Activated CD4-positive, alpha-beta T cell treated with anti-CD3 and anti-CD28 coated beads, Interleukin-2, amount 50 U/mL, for 4 hours (primary cell): ENCODE measurements at regions not wholly inside any gene's neighbourhood (a gene's known extent, or its start where the extent isn't known, plus 50 kb on each side); places are given as distances from the start of the nearest gene placed in this dataset.

Experiments
- DNase-seq, 2 experiments: peaks; one replicate each; pipeline ENCODE4 v3.0.0-alpha.2; 2020

DNA sequence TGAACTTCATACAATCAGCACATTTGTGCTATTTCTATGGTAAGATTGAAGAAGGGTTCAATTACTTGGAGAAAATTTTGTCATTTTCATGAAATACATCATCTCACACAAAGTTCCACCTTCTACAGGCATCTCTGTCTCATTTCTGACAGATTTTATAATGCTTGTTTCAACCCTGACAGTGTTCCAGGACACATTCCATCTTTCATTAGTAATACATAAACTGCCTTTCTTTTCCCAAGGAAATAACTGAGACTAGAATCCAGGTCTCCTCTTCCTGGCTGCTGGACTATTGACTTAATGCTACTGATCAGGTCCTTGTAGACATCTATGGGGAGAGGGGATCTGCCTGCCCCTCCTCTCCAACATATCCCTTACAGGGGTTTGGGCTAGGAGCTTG, 70.1 kb upstream of the PLPP4 start:
- DNase-seq = no peak

DNA sequence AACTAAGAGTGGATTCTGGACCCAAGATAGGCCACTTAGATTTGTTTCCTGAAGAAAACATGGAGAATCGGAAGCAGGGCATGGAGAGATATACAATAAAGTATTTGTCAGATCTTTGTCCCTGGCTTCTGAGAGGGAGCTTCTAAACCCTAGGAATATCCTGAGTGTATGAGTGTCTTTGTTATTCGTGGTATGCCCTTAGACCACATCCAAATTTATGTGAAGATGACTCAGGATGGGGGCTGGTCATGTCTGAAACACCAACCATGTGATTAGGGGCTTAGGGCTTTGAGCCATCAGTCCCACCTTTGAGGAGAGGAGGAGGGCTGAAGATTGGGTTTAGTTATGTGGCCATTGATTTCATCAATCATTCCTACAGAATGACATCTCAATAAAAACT, 69.7 kb upstream of the PLPP4 start:
- no peak for DNase-seq

- no peak for DNase-seq
Observed at GRCh38 chr10:120392245-120392644, 64.8 kb upstream of the PLPP4 start.

DNA sequence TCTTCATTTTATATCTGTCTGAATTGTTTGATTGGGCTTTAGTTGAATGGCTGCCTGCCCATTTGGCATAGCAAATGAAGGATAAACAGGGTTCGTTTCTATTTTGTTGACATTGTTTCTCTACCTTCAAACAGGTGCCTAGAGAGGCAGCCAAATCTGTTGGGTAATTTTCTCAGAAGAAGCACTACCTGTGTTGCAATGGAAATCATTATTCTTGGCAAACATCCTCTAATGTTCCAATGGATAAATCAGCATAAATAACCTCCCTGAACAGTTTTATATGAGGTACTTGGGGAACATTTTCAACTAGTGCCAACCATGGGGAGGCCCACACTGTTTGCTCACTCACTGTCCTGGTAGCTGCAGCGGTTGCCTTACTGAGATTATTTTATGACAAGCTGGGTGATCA, 64.4 kb upstream of the PLPP4 start:
- no peak for DNase-seq

DNA sequence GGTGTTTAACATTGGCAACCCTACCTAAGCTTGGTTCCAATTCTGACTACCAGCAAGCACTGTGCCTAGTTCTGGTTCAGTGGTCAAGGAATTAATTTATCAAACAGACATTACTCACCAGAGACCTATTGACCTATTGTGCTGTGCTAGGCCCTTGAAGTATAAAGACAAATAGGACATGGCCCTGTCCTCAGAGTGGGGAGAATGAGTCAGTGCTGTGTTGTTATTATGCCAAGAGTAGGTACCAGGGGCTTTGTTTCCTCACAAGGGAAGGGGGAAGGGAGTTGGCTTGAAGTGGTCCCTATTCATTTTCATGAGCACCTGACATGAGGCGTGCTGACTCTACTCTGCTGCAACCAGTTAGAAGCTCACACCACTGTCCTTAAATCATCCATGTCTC, 62.6 kb upstream of the PLPP4 start:
- DNase-seq = no peak

DNA sequence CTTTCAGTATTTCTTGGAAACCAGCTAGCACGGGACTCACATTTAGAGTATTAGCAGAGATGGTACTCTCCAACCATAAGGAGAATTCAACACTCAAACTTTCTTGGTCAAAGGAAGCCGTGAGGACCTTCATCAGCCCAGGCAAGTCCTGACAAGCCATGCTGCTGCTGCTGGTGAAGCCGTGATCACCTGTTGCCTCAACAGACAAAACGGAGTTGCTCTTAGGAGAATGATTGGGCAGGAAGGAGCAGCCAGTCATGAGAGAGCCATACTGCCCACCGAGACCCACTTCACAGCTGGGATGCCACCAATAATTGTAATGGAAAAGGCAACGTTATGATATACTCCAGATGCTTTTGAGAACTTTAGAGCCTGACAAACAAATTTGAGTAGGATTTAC, 60.8 kb upstream of the PLPP4 start:
- DNase-seq = no peak

DNA sequence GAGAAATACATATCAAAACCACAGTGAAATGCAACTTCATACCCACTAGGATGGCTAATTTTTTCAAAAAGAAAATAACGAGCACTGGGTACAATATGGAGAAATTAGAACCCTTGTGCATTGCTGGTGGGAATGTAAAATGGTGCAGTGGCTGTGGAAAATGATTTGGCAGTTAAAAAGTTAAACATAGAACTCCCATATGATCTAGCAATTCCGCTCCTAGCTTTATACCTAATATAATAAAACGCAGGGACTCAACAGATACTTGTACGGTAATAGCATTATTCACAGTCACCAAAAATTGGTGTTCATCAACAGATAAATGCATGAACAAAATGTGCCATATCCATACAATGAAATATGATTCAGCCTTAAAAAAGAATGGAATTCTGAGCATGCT, 58.8 kb upstream of the PLPP4 start:
- DNase-seq = no peak

GRCh38 chr10:120400601-120401000, 56.4 kb upstream of the PLPP4 start:
- no peak for DNase-seq

DNA sequence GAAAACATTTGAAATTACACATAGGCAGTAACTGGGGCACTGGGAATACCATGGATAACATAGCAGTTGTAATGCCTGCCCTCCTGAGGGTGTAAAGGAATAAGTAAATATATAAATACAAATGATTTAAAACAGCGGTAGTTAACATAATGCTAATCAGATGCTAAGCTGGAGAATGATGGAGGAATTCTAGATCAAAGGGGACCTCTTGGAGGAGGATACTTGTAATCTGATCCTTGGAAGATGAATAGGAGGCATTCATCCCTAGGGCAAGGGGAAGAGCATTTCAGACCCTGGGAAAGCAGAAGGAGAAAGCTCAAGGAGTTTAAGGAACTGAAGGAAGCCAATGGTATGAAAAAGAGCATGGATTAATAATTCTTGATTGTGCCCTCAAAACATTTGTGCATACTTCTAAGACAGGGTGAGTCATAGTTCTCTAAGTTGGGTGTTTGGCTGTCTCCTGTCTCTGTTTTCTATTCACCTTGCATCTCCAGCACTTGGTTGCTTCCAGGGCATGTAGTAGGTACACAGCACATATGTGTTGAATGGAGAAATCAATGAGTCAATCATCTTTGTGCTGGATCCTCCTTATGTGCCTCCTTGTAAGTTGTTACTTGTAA, 54.8 kb upstream of the PLPP4 start:
- DNase-seq = no peak

DNA sequence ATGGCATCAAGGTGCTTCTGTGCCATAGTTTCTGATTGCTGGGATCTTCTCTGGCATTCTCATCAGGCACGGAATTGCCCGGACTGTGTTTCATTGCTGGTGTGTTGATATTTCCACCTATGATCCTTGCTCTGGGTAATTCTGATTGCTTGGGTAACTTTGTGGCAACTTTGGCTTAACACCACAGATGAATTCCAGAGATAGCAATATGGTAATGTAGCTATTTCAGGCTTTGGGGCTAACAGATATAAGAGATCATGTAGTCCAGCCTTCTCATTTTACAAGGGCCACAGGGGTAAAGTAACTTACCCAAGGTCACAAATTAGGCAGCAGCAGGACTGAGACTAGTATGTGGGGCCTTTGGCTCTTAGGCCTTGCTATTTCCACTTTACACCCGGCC, 53.9 kb upstream of the PLPP4 start:
- DNase-seq = no peak

DNA sequence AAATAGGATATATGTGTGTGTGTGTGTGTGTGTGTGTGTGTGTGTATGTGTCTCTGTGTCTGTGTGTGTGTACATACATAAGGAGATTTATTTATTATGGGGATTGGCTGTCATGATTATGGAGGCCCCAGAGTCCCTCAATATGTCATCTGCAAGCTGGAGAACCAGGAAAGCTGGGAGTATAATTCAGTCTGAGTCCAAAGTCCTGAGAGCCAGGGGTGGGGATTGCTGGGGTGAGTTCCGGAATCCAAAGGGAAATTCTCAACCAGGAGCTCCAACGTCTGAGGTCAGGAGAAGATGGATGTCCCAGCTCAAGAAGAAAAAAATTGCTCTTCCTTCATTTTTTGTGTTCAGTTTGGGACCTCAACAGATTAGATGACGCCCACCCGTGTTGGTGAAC, 50.7 kb upstream of the PLPP4 start:
- DNase-seq = no peak
